Islet of Langerhans (tissue), 1 donor: ENCODE measurements at regions not wholly inside any gene's neighbourhood (a gene's known extent, or its start where the extent isn't known, plus 50 kb on each side); places are given as distances from the start of the nearest gene placed in this dataset.

Source experiments
- FAIRE-seq: peaks from one replicate; lab custom pipeline; 2011; peaks lifted over from hg19 to GRCh38; lab: Jason Lieb, UNC

GRCh38 chr5:168184103-168184502, 107.3 kb upstream of the WWC1 start:
- no peak for FAIRE-seq

DNA sequence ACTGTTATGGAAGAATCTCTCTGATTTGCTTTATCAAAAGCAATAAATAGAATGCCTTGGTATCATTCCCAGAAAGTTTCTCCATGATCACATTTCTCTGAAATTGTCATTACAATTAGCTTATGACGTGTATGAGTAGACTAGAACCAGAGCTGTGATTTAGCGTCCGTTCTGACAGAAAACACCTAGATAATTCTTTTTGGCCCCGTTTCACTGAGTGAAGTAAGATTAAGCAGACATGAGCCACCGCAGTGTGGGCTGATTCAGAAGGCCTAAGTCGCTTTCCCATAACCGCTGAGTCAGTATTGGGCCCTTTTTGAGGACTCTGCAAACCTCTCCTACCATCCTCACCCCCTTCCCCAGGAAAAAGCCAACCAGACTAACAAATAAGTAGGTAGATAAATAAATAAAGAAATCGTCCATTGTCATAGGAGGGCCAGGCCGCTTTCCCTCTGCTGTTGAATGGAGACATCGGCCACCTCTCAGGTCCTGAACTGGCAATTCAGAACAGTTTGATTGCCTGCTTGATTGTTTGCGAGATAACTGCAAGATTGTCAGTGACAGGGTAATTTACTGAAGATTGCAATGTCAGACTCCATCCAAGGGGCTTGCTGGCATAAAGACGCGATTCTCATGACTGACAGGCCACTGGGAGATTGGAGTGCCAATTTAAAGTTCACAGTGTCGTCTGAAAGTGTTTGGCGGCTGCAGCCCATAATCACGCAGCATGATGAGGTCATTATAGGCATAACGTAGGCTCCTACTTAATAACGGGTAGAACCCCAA, 105.0 kb upstream of the WWC1 start:
- FAIRE-seq = no peak

DNA sequence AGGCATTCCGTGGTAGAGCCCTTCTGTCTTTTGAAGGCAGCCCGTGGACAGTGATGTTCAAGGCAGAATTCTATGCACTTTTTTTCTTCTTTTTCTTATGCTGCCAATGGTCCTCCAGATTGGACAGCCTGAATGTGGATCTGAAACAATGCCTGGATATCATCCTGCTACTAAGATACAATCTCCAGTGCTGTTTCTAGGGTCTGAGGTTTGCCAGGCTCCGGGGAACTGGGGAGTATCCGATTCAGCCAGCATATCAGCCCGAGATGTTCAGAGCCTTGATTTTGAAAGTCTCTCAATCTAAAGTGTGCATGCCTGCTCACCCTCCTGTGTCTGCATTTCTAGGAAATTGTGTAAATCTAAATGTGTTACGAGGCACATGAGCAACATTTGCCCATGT, 103.8 kb upstream of the WWC1 start:
- no peak for FAIRE-seq

DNA sequence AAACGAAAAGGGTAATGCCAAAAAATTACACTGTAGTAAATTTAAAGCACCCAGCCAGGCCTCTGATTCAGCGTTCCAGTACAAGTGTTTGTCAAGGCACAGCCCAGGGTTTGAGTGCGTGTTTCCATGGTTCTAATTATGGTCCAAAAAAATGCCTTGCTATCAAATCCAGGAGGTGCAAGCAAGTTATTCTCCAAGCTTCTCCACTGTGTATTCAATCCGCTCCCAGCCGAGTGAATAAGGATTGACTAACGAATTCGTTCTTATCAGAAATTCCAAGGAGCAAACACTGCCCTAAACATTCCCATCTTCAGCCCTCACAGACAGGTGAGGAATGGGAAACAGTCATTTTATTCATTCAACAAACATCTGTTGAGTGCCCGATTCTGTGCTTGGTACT, 103.3 kb upstream of the WWC1 start:
- FAIRE-seq = no peak

DNA sequence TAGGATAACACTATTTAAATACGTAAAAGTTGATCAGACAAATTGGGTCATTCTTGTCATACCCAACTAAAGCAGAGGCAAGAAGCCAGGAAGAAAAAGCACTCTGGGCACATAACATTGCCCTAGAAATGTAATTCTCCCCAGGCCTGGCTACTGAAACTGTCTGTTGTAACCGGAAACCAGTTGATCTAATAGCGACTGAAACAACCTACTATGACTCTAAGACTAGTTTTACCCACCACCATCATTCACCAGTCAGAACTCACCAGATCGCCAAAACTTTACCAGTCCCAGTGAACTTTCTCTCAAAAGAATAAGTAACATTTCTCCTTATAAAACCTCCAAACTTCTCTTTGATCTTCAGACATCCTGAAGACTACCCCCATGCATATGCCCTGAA, 99.3 kb upstream of the WWC1 start:
- no peak for FAIRE-seq

DNA sequence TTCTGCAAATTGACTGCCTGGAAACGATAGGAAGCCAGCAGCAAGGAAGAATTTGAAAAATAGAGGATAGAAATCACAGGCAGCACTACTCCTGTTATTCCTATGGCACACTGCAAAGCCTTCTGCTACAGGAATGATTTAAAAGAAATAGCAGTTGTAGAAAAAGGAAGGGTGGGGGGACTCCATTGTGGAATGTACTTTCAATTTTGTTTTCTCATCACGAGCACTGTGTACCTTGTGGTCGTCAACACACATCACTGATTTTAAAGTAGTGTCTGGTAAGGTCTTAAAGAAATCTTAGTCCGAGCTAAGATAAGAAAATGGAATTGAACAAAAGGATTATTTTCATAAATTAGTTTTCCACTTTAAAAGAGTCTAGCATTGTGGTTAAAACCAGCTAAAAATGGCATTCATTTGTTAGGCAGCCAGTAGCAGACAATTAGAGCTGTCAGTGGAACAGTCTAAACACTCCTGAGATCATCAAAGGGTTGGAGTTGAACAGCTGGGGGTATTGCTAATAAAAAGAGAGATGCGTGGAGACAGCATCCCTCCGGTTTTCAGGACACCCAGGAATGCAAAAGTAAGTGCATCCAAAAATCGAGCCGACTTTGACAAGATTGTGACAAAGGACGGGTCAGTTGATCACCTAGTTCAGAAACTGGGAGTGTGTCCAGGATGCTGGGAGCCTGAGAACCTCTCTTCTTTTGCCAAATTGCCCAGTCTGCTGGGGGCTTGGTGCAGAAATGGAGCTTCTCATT, 97.8 kb upstream of the WWC1 start:
- FAIRE-seq = no peak

GRCh38 chr5:168195110-168195509, 96.3 kb upstream of the WWC1 start:
- FAIRE-seq = no peak

DNA sequence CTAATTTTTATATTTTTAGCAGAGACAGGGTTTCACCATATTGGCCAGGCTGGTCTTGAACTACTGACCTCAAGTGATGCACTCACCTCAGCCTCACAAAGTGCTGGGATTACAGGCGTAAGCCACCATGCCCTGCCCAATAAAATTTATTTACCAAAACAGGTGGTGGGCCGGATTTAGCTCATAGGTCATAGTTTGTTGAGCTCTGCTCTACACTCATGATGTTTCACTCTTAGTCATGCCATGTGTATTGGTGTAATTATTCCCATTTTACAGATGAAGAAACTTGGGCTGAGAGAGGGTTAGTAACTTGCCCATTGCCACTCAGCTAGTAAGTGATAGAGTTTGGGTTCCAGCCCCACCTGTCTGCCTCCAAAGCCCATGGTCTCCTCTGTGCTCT, 93.1 kb upstream of the WWC1 start:
- FAIRE-seq = no peak

DNA sequence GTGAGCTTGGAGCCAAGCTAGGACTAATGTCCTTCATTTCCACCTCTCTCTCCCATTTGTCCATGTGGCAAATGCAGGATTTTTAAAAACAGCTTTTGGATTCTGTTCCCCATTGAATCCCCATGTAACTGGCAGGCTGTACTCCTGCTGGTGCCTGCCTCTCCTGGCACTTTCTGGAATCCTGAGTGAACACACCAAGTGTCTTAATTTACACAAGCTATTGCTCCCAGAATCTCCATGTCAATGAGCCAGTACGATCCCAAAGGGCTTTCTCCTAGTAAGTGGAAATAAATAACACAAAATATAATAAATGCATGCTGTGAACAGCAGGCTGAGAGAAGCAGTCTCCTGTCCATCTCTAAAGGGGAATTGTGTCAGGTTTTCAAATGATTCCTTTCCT, 88.4 kb upstream of the WWC1 start:
- no peak for FAIRE-seq

GRCh38 chr5:168204165-168204564, 87.3 kb upstream of the WWC1 start:
- FAIRE-seq = no peak

- no peak for FAIRE-seq
Measured at GRCh38 chr5:168207450-168208029, 83.9 kb upstream of the WWC1 start.

GRCh38 chr5:168209244-168209995, 82.0 kb upstream of the WWC1 start:
- FAIRE-seq = no peak

DNA sequence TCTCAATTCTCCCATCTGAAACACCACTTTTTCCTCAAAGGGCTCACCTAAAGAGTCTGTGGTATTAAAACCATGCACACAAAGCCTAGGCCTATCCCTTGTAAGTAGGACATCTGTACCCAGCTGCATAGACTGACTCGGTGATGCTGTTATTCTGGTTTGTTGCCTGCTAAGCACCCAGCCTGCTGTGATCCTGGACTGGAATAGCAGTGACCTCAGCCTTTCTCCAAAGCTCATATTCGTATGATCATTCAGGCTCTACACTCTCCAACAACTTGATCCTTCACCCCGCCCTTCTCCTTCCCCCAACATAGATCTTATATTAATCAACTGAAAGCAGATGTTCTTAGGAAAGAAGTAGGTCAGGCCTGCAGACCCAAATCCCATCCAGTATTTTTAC, 81.4 kb upstream of the WWC1 start:
- no peak for FAIRE-seq

DNA sequence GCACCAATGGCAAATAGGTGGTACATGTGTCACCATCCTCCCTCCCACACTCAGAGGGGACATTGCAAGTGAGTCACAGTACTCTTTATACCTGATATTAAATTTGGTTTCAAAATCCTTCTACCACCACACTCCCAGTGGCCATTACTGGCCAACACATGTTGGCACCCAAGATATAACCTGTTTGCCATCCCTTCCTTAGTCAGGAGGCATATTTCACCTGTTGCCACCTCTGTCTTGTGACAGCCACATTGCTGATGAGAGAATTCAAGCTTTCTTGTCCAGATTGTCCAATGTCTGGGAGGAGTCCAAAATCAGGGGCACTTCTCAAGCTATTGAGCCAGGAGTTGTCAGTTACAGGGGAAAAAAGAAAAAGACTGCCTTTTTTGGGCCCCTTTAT, 80.2 kb upstream of the WWC1 start:
- FAIRE-seq = no peak

GRCh38 chr5:168211936-168212335, 79.5 kb upstream of the WWC1 start:
- FAIRE-seq = no peak

DNA sequence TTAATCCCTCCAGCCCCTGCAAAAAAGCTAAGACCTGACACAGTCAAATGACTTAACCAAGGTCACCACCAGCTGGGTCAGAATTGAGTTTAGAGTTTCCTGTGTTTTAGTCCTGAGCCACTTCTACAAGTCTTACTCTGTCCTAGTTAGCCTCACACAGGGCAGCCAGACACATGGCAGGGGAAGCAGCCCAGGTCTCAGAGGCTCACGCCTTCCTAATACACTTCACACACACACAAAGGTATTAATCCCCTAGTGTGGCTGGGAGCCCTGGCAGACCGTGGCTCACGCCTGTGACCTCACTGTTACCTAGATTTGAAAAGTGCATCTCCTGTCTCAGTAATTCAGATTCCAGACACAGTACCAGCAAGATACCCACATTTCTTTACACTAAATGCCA, 77.4 kb upstream of the WWC1 start:
- FAIRE-seq = no peak

GRCh38 chr5:168214886-168215285, 76.6 kb upstream of the WWC1 start:
- no peak for FAIRE-seq

GRCh38 chr5:168215646-168216045, 75.8 kb upstream of the WWC1 start:
- FAIRE-seq = no peak

DNA sequence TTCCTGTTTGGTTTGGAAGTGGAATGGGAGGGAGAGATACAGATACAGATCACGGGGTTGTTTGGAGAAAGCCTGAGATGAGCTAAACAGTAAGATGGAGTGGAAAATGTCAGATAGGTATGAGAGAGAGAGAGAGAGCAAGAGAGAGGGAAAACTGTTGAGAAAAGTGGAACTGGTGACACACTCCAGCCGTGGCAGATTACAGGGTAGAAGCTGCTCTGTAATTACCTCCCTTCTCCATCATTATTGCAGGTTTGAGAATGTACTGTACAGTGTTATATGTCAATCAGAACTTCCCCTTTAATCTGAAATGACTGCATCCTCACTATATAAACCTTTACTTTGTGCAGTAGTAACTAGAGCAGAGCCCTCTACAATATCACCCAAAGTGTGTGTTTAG, 74.5 kb upstream of the WWC1 start:
- no peak for FAIRE-seq

DNA sequence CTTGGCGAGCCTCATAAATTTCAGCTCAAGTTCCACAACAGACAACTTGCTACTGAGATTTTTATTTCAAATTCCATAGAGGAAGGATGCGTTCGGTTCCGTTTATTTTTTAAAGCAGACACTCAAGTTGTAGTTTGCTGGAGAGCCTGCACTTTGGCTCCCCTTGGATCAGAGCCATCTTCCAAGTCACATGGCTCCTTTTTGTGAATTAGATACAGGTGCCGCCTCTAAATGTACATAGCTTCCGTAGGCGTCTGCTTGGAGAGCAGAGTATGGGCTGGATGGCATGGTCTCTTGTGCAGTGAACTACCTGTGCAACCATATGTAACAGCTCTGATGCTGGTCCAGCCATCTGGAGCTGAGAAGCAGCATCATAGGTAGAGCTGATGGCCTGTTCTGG, 73.9 kb upstream of the WWC1 start:
- FAIRE-seq = no peak

DNA sequence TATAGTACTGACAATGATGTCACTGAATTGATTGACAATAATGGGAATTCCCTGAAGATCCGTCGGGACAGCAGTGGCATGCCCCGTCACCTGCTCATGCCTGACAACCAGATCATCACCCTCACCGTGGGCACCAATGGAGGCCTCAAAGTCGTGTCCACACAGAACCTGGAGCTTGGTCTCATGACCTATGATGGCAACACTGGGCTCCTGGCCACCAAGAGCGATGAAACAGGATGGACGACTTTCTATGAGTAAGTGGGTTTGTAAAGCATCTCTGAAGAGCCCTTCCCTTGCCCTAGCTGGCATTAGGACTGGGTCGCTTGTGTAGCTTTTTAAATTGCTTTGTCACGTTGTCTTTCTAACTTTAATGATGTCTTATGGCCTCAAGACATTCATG, 72.7 kb upstream of the WWC1 start:
- FAIRE-seq = no peak

GRCh38 chr5:168219515-168220410, 71.7 kb upstream of the WWC1 start:
- peak; percentile 99 for FAIRE-seq
